Smooth muscle cell (in vitro differentiated cells): ENCODE measurements at regions not wholly inside any gene's neighbourhood (a gene's known extent, or its start where the extent isn't known, plus 50 kb on each side); places are given as distances from the start of the nearest gene placed in this dataset.

ENCODE experiments used
- DNase-seq: peaks from one replicate; lab custom pipeline; 2025; ENCODE audit not compliant: unreplicated experiment; lab: John Stamatoyannopoulos, UW
- H2AFZ ChIP-seq: fragments of 200-600 bp; sonication (generic); 2 replicates; pipeline ENCODE4 v1.6.0; 2016; ENCODE audit warnings: antibody characterized with exemption, low read depth, mild to moderate bottlenecking
- H3F3A ChIP-seq: fragments of 200-600 bp; sonication (generic); 2 replicates; pipeline ENCODE4 v1.6.0; 2017; ENCODE audit warnings: antibody characterized with exemption, low read depth
- H3K27ac ChIP-seq: fragments of 200-600 bp; sonication (generic); 2 replicates; pipeline ENCODE4 v1.5.1; 2016; ENCODE audit warnings: low read depth, mild to moderate bottlenecking
- H3K27me3 ChIP-seq: fragments of 200-600 bp; sonication (generic); 2 replicates; pipeline ENCODE4 v1.6.1; 2016; ENCODE audit warnings: low read depth, mild to moderate bottlenecking
- H3K36me3 ChIP-seq: fragments of 200-600 bp; sonication (generic); 2 replicates; pipeline ENCODE4 v1.5.1; 2016; ENCODE audit warnings: low read depth
- H3K4me1 ChIP-seq: fragments of 200-600 bp; sonication (generic); 2 replicates; pipeline ENCODE4 v1.5.1; 2016; ENCODE audit warnings: low read depth
- H3K4me2 ChIP-seq: fragments of 200-600 bp; sonication (generic); 2 replicates; pipeline ENCODE4 v1.6.0; 2016; ENCODE audit warnings: mild to moderate bottlenecking
- H3K4me3 ChIP-seq: fragments of 200-600 bp; sonication (generic); 2 replicates; pipeline ENCODE4 v1.5.1; 2016; ENCODE audit warnings: mild to moderate bottlenecking
- H3K79me2 ChIP-seq: fragments of 200-600 bp; sonication (generic); 2 replicates; pipeline ENCODE4 v1.6.0; 2016; ENCODE audit warnings: low read depth, mild to moderate bottlenecking
- H3K9ac ChIP-seq: fragments of 200-600 bp; sonication (generic); 2 replicates; pipeline ENCODE4 v1.6.0; 2016; ENCODE audit warnings: low read depth
- H3K9me3 ChIP-seq: fragments of 200-600 bp; sonication (generic); replicated peaks from 2 replicates; pipeline ENCODE4 v1.5.1; 2016; ENCODE audit warnings: low read depth
- H4K20me1 ChIP-seq: fragments of 200-600 bp; sonication (generic); 2 replicates; pipeline ENCODE4 v1.6.0; 2016; ENCODE audit warnings: low read depth
- CTCF ChIP-seq: fragments of 200-600 bp; sonication (generic); IDR thresholded peaks from 2 replicates; pipeline ENCODE4 v1.5.1; 2017; ENCODE audit warnings: borderline replicate concordance, mild to moderate bottlenecking, antibody characterized with exemption; ENCODE audit not compliant: insufficient read depth, poor library complexity, severe bottlenecking
- WGBS: methylation state at CpG from one replicate; pipeline ENCODE4 v1.1.7; 2016; ENCODE audit warnings: low lambda C conversion rate; 5-methylcytosine and 5-hydroxymethylcytosine counted together

GRCh38 chr18:70415823-70416488 is 127.1 kb downstream of the SOCS6 start:
- Histone ChIP-seq H3K27me3 (no peaks in the 10 kb centered on the region), H3F3A (peaks cover 13% of the 10 kb centered on the region), H4K20me1 (no peaks in the 10 kb centered on the region), H3K79me2 (no peaks in the 10 kb centered on the region), H3K27ac (no peak overlapping the region), H2AFZ (no peak overlapping the region), H3K4me1 (no peaks in the 10 kb centered on the region), H3K36me3 (no peaks in the 10 kb centered on the region), H3K9ac (no peak overlapping the region), H3K9me3 (no peaks in the 10 kb centered on the region), H3K4me2 (no peak overlapping the region), H3K4me3 (no peak overlapping the region)
- 84% methylated on average over 13 of the region's 13 CpGs for WGBS
- no peak for DNase-seq
- TF ChIP-seq CTCF: no peak

- H3K27me3 ChIP-seq: no peaks in the 10 kb centered on the region
- no peak overlapping the region for H2AFZ ChIP-seq
- no peak overlapping the region for H3K4me3 ChIP-seq
- H3K4me2 ChIP-seq: no peak overlapping the region
- no peak for DNase-seq
- no peaks in the 10 kb centered on the region for H3K9me3 ChIP-seq
- no peak overlapping the region for H3K27ac ChIP-seq
- H4K20me1 ChIP-seq: no peaks in the 10 kb centered on the region
- H3F3A ChIP-seq: no peaks in the 10 kb centered on the region
- H3K4me1 ChIP-seq: no peaks in the 10 kb centered on the region
- H3K36me3 ChIP-seq: no peaks in the 10 kb centered on the region
- TF ChIP-seq CTCF: no peak
- 79% methylated on average over 6 of the region's 6 CpGs for WGBS
- H3K9ac ChIP-seq: no peak overlapping the region
- no peaks in the 10 kb centered on the region for H3K79me2 ChIP-seq
Measured at GRCh38 chr18:70414315-70414900, 125.6 kb downstream of the SOCS6 start.

- Histone ChIP-seq H3K79me2 (no peaks in the 10 kb centered on the region), H4K20me1 (no peaks in the 10 kb centered on the region), H3K36me3 (no peaks in the 10 kb centered on the region), H3K4me3 (no peak overlapping the region), H3K27me3 (no peaks in the 10 kb centered on the region), H3K27ac (no peak overlapping the region), H3K9me3 (no peaks in the 10 kb centered on the region), H3K4me2 (no peak overlapping the region), H2AFZ (no peak overlapping the region), H3F3A (no peaks in the 10 kb centered on the region), H3K9ac (no peak overlapping the region), H3K4me1 (no peaks in the 10 kb centered on the region)
- no peak for TF ChIP-seq CTCF
- no peak for DNase-seq
- 94% methylated on average over 3 of the region's 3 CpGs for WGBS
Measured at GRCh38 chr18:70413455-70413854, 124.6 kb downstream of the SOCS6 start.
